H1 (cell line): ENCODE measurements at regions not wholly inside any gene's neighbourhood (a gene's known extent, or its start where the extent isn't known, plus 50 kb on each side); places are given as distances from the start of the nearest gene placed in this dataset.

Source experiments
- CTCF ChIA-PET: fragments of 300-600 bp; sonication (Branson Sonifier 250); formaldehyde crosslinking; loops from one replicate; lab custom pipeline; 2021; ENCODE audit not compliant: partially characterized antibody; lab: Charles Lee
- POLR2A ChIA-PET: fragments of 300-600 bp; sonication (Branson Sonifier 250); formaldehyde crosslinking; loops from one replicate; lab custom pipeline; 2021; ENCODE audit warnings: inconsistent platforms; ENCODE audit not compliant: partially characterized antibody; lab: Charles Lee
- DNase-seq, 2 experiments: peaks; one replicate each; pipeline versions ENCODE4 v3.0.0 to v3.0.0-alpha.2; 2010 to 2022; ENCODE audit warnings: low spot score in 2 of 2, low read depth in 1 of 2, mixed read lengths in 1 of 2
- FAIRE-seq: peaks from 2 replicates; lab custom pipeline; 2011; peaks lifted over from hg19 to GRCh38; lab: Jason Lieb, UNC
- H2AFZ ChIP-seq: 2 replicates; pipeline ENCODE4 v1.8.1; 2012; ENCODE audit warnings: low read length, inconsistent platforms
- H2AK5ac ChIP-seq: 2 replicates; pipeline ENCODE4 v1.6.1; 2013; ENCODE audit warnings: low read depth, low read length
- H2BK120ac ChIP-seq: replicated peaks from 2 replicates; pipeline ENCODE3; 2013; ENCODE audit warnings: low read depth, low read length, inconsistent platforms
- H2BK12ac ChIP-seq: 2 replicates; pipeline ENCODE4 v1.6.1; 2013; ENCODE audit warnings: low read depth, low read length
- H2BK15ac ChIP-seq: 2 replicates; pipeline ENCODE4 v1.6.1; 2013; ENCODE audit warnings: low read length
- H2BK20ac ChIP-seq: 2 replicates; pipeline ENCODE4 v1.6.1; 2013; ENCODE audit warnings: low read length
- H2BK5ac ChIP-seq: 2 replicates; pipeline ENCODE4 v1.6.1; 2013; ENCODE audit warnings: low read depth, low read length
- H3K14ac ChIP-seq: 2 replicates; pipeline ENCODE4 v1.6.1; 2013; ENCODE audit warnings: inconsistent platforms; ENCODE audit not compliant: insufficient read length
- H3K18ac ChIP-seq: 2 replicates; pipeline ENCODE4 v1.6.1; 2013; ENCODE audit warnings: low read length; ENCODE audit errors: extremely low read depth
- H3K23ac ChIP-seq: 2 replicates; pipeline ENCODE4 v1.6.1; 2013; ENCODE audit warnings: inconsistent platforms; ENCODE audit not compliant: insufficient read length
- H3K23me2 ChIP-seq: 2 replicates; pipeline ENCODE4 v1.6.1; 2013; ENCODE audit warnings: low read depth, low read length
- H3K27ac ChIP-seq: 2 replicates; pipeline ENCODE4 v1.6.1; 2011; ENCODE audit warnings: low read depth, low read length, inconsistent platforms
- H3K27me3 ChIP-seq, 4 experiments: replicated peaks in 1 of 4; 1 replicate in 1 of 4; 2 replicates in 3 of 4; pipeline versions ENCODE4 v1.6.1 to v1.8.1; 2011 to 2013; ENCODE audit warnings: low read length in 3 of 4, mild to moderate bottlenecking in 3 of 4, inconsistent platforms in 2 of 4, mixed read lengths in 2 of 4, moderate library complexity in 1 of 4; ENCODE audit not compliant: control insufficient read depth in 3 of 4, insufficient read depth in 3 of 4; ENCODE audit errors: extremely low read depth in 1 of 4
- H3K36me3 ChIP-seq, 4 experiments: 2 replicates each; pipeline versions ENCODE4 v1.6.1 to v1.8.1; 2011 to 2013; ENCODE audit warnings: mild to moderate bottlenecking in 4 of 4, low read length in 3 of 4, moderate library complexity in 2 of 4, control low read depth in 1 of 4, inconsistent platforms in 1 of 4; ENCODE audit not compliant: insufficient read depth in 4 of 4, control insufficient read depth in 2 of 4
- H3K4ac ChIP-seq: replicated peaks from 2 replicates; pipeline ENCODE3; 2013; ENCODE audit warnings: low read length, low read depth, mixed read lengths, inconsistent platforms; ENCODE audit not compliant: insufficient read length
- H3K4me1 ChIP-seq, 4 experiments: replicated peaks in 1 of 4; 1 replicate in 1 of 4; 2 replicates in 3 of 4; pipeline versions ENCODE4 v1.6.1 to v1.8.1; 2011 to 2013; ENCODE audit warnings: low read length in 3 of 4, inconsistent platforms in 2 of 4, mixed read lengths in 1 of 4; ENCODE audit not compliant: insufficient read depth in 4 of 4, control insufficient read depth in 3 of 4
- H3K4me2 ChIP-seq, 2 experiments: 2 replicates each; pipeline versions ENCODE4 v1.6.1 to v1.8.1; 2011 to 2013; ENCODE audit warnings: low read depth in 2 of 2, low read length in 2 of 2, control low read depth in 1 of 2, inconsistent platforms in 1 of 2, mild to moderate bottlenecking in 1 of 2; ENCODE audit not compliant: insufficient read depth in 1 of 2
- H3K4me3 ChIP-seq, 4 experiments: fragments of 200-600, 300-600 bp in 1 of 4; sonication (generic), shearing (Covaris generic), sonication (Bioruptor Twin) in 1 of 4; 2 replicates each; pipeline versions ENCODE4 v1.5.1 to v1.8.1; 2011 to 2016; ENCODE audit warnings: low read length in 4 of 4, low read depth in 3 of 4, control low read depth in 2 of 4, inconsistent platforms in 2 of 4, mild to moderate bottlenecking in 2 of 4, mixed read lengths in 1 of 4, moderate library complexity in 1 of 4; ENCODE audit not compliant: insufficient read depth in 2 of 4; ENCODE audit errors: extremely low read depth in 1 of 4
- H3K56ac ChIP-seq: replicated peaks from 2 replicates; pipeline ENCODE3; 2013; ENCODE audit warnings: low read depth, mild to moderate bottlenecking, mixed read lengths, low read length, inconsistent platforms; ENCODE audit not compliant: insufficient read length
- H3K79me1 ChIP-seq: 2 replicates; pipeline ENCODE4 v1.6.1; 2013; ENCODE audit warnings: low read depth, low read length, control low read depth
- H3K79me2 ChIP-seq, 2 experiments: 2 replicates each; pipeline versions ENCODE4 v1.6.1 to v1.8.1; 2012 to 2013; ENCODE audit warnings: low read length in 2 of 2, mild to moderate bottlenecking in 2 of 2, inconsistent platforms in 1 of 2; ENCODE audit not compliant: insufficient read depth in 2 of 2, control insufficient read depth in 1 of 2
- H3K9ac ChIP-seq, 4 experiments: replicated peaks in 1 of 4; 1 replicate in 1 of 4; 2 replicates in 3 of 4; pipeline versions ENCODE4 v1.6.1 to v1.8.1; 2011 to 2013; ENCODE audit warnings: low read depth in 3 of 4, low read length in 3 of 4, control low read depth in 2 of 4, mild to moderate bottlenecking in 2 of 4, moderate library complexity in 2 of 4, inconsistent platforms in 1 of 4; ENCODE audit errors: extremely low read depth in 1 of 4
- H3K9me3 ChIP-seq, 2 experiments: 2 replicates each; pipeline versions ENCODE4 v1.6.1 to v1.8.1; 2012 to 2013; ENCODE audit warnings: mild to moderate bottlenecking in 2 of 2, moderate library complexity in 2 of 2, control low read depth in 1 of 2, inconsistent platforms in 1 of 2, low read depth in 1 of 2, low read length in 1 of 2, mixed read lengths in 1 of 2; ENCODE audit not compliant: insufficient read depth in 2 of 2
- H4K20me1 ChIP-seq, 2 experiments: replicated peaks in 1 of 2; 2 replicates each; pipeline versions ENCODE3 to v1.8.1; 2011 to 2013; ENCODE audit warnings: inconsistent platforms in 2 of 2, low read length in 2 of 2, mild to moderate bottlenecking in 1 of 2; ENCODE audit not compliant: insufficient read depth in 2 of 2, control insufficient read depth in 1 of 2
- H4K5ac ChIP-seq: 2 replicates; pipeline ENCODE4 v1.6.1; 2013; ENCODE audit warnings: low read length, low read depth, mixed read lengths, inconsistent platforms; ENCODE audit not compliant: insufficient read length
- H4K8ac ChIP-seq: 2 replicates; pipeline ENCODE4 v1.8.0; 2013; ENCODE audit warnings: mild to moderate bottlenecking, moderate library complexity, low read length, inconsistent platforms; ENCODE audit not compliant: insufficient read depth; ENCODE audit errors: extremely low read depth
- H4K91ac ChIP-seq: replicated peaks from 2 replicates; pipeline ENCODE3; 2013; ENCODE audit warnings: low read length, mixed read lengths, inconsistent platforms; ENCODE audit not compliant: insufficient read length
- ASH2L ChIP-seq: fragments of 200-600, 300-600 bp; sonication (generic); IDR thresholded peaks from one replicate; pipeline ENCODE4 v1.7.1; 2017; ENCODE audit warnings: low read length
- BACH1 ChIP-seq: IDR thresholded peaks from 2 replicates; pipeline ENCODE4 v1.6.1; 2012; ENCODE audit warnings: low read length, improper control_type of control experiment
- BRCA1 ChIP-seq: IDR thresholded peaks from 2 replicates; pipeline ENCODE4 v1.6.1; 2012; ENCODE audit warnings: low read depth, low read length, improper control_type of control experiment
- CBX8 ChIP-seq: fragments of 300-800, 300-1000 bp; sonication (generic); IDR thresholded peaks from 2 replicates; pipeline ENCODE4 v1.7.1; 2016; ENCODE audit warnings: low read depth, low read length, borderline replicate concordance
- EP300 ChIP-seq, 2 experiments: IDR thresholded peaks; 1 replicate in 1 of 2; 2 replicates in 1 of 2; pipeline ENCODE4 v1.6.1; 2011 to 2012; ENCODE audit warnings: low read depth in 2 of 2, low read length in 2 of 2, mild to moderate bottlenecking in 2 of 2, borderline replicate concordance in 1 of 2, inconsistent platforms in 1 of 2, moderate library complexity in 1 of 2
- GABPA ChIP-seq: IDR thresholded peaks from 2 replicates; pipeline ENCODE4 v1.6.1; 2011; ENCODE audit warnings: mild to moderate bottlenecking, low read length, moderate library complexity, borderline replicate concordance; ENCODE audit not compliant: insufficient read depth
- JUN ChIP-seq: IDR thresholded peaks from 2 replicates; pipeline ENCODE4 v1.6.1; 2011; ENCODE audit warnings: low read depth, mild to moderate bottlenecking, improper control_type of control experiment, low read length
- NRF1 ChIP-seq: IDR thresholded peaks from 2 replicates; pipeline ENCODE4 v1.6.1; 2011; ENCODE audit warnings: mild to moderate bottlenecking, low read depth, low read length, improper control_type of control experiment
- POU5F1 ChIP-seq: IDR thresholded peaks from 2 replicates; pipeline ENCODE4 v1.6.1; 2011; ENCODE audit warnings: low read depth, mild to moderate bottlenecking, low read length, moderate library complexity
- SIX5 ChIP-seq: IDR thresholded peaks from 2 replicates; pipeline ENCODE4 v1.6.1; 2011; ENCODE audit warnings: mild to moderate bottlenecking, low read depth, low read length
- SP2 ChIP-seq: IDR thresholded peaks from 2 replicates; pipeline ENCODE4 v1.6.1; 2012; ENCODE audit warnings: mild to moderate bottlenecking, low read length, inconsistent platforms
- SRF ChIP-seq: IDR thresholded peaks from 2 replicates; pipeline ENCODE4 v1.6.1; 2011; ENCODE audit warnings: mild to moderate bottlenecking, low read depth, low read length, moderate library complexity
- ZNF274 ChIP-seq: IDR thresholded peaks from 2 replicates; pipeline ENCODE4 v1.7.0; 2012; ENCODE audit warnings: low read length, borderline replicate concordance; ENCODE audit errors: extremely low read depth
- WGBS, 2 experiments: shearing (Covaris generic) in 1 of 2; methylation state at CpG; one replicate each; pipeline versions ENCODE4 v1.1.6 to v1.1.7; 2013 to 2015; ENCODE audit warnings: low lambda C conversion rate in 2 of 2, mixed read lengths in 2 of 2, inconsistent platforms in 1 of 2, low coverage in 1 of 2, missing lambda C conversion rate in 1 of 2; ENCODE audit not compliant: insufficient replicate concordance in 2 of 2, insufficient coverage in 1 of 2, insufficient read length in 1 of 2; ENCODE audit errors: extremely low coverage in 1 of 2, missing lambda C conversion rate in 1 of 2; 5-methylcytosine and 5-hydroxymethylcytosine counted together

- no peak overlapping the region for H2BK20ac ChIP-seq
- H4K20me1 ChIP-seq: no peaks in the 10 kb centered on the region
- H3K4ac ChIP-seq: no peak overlapping the region
- H3K79me2 ChIP-seq: no peaks in the 10 kb centered on the region
- H3K56ac ChIP-seq: no peak overlapping the region
- H3K23me2 ChIP-seq: no peaks in the 10 kb centered on the region
- no peaks in the 10 kb centered on the region for H3K9me3 ChIP-seq
- DNase-seq (peak in 1 of 2 experiments; percentile 40), FAIRE-seq (no peak)
- no peak overlapping the region for H2AFZ ChIP-seq
- H3K36me3 ChIP-seq: no peaks in the 10 kb centered on the region
- no peak overlapping the region for H4K5ac ChIP-seq
- no peak overlapping the region for H2AK5ac ChIP-seq
- H2BK12ac ChIP-seq: no peak overlapping the region
- WGBS, 2 experiments: 90% methylated on average over 31 of the region's 32 CpGs; no CpG with 5 or more reads in 1 of the 2 experiments
- H2BK15ac ChIP-seq: no peak overlapping the region
- no peak overlapping the region for H3K4me3 ChIP-seq
- no peak overlapping the region for H2BK5ac ChIP-seq
- no peak overlapping the region for H3K9ac ChIP-seq
- H3K14ac ChIP-seq: no peak overlapping the region
- H3K4me1 ChIP-seq: no peaks in the 10 kb centered on the region; a peak in 1 of 7 replicates
- no peak overlapping the region for H3K4me2 ChIP-seq
- ChIA-PET POLR2A (no interaction called here), CTCF (interaction anchor here (0.8 kb wide), 1 partner anchor 25 kb away, joined by 5 read pairs; no protein-coding TSS in a partner anchor)
- H3K27ac ChIP-seq: no peak overlapping the region
- H3K27me3 ChIP-seq: no peaks in the 10 kb centered on the region
- H3K18ac ChIP-seq: no peak overlapping the region
- no peak overlapping the region for H2BK120ac ChIP-seq
- no peak overlapping the region for H4K8ac ChIP-seq
- no peak overlapping the region for H4K91ac ChIP-seq
- no peak overlapping the region for H3K23ac ChIP-seq
- H3K79me1 ChIP-seq: no peaks in the 10 kb centered on the region
- TF ChIP-seq CBX8 (no peak), ASH2L (no peak), BACH1 (no peak), SRF (no peak), NRF1 (no peak), ZNF274 (no peak), SP2 (no peak), GABPA (no peak), EP300 (IDR thresholded peaks at IDR 0.05; ENCODE audit: borderline replicate concordance in 1 of 2, low read depth in 2 of 2, low read length in 2 of 2) (no peak), JUN (no peak), SIX5 (no peak), POU5F1 (no peak), BRCA1 (no peak)
Observed at GRCh38 chr20:63087872-63088680, 81.3 kb upstream of the BHLHE23 start.
